PC-3 (cell line): ENCODE measurements at regions not wholly inside any gene's neighbourhood (a gene's known extent, or its start where the extent isn't known, plus 50 kb on each side); places are given as distances from the start of the nearest gene placed in this dataset.

ENCODE experiments used
- ATAC-seq: fragments of 200-7000 bp; cut with Tn5 transposase; 2 replicates; pipeline ENCODE4 v1.9.1; 2020; ENCODE audit warnings: mild to moderate bottlenecking, moderate library complexity
- BruUV-seq: library from RNA; stranded (reverse); fragments of 400-500 nt; replicated peaks from 2 replicates; lab custom pipeline; 2021; lab: Mats Ljungman, UMichigan
- CTCF ChIA-PET: fragments of 300-600 bp; sonication (Branson Sonifier 250); formaldehyde crosslinking; loops from one replicate; lab custom pipeline; 2022; ENCODE audit warnings: antibody characterized with exemption; lab: Charles Lee
- POLR2A ChIA-PET: fragments of 300-600 bp; sonication (Branson Sonifier 250); formaldehyde crosslinking; loops from one replicate; lab custom pipeline; 2022; ENCODE audit warnings: antibody characterized with exemption; ENCODE audit not compliant: unreplicated experiment; lab: Charles Lee
- DNase-seq: peaks from one replicate; pipeline ENCODE4 v3.0.0-alpha.2; 2015
- H2AFZ ChIP-seq: fragments of 300-600 bp; sonication (generic); 2 replicates; pipeline ENCODE4 v1.6.0; 2016; ENCODE audit warnings: antibody characterized with exemption, low read length
- H3F3A ChIP-seq: fragments of 300-600 bp; sonication (generic); one replicate; pipeline ENCODE4 v1.6.0; 2017; ENCODE audit warnings: antibody characterized with exemption, low read length, control low read depth, mild to moderate bottlenecking; ENCODE audit not compliant: unreplicated experiment
- H3K27ac ChIP-seq: fragments of 300-600 bp; sonication (generic); 2 replicates; pipeline ENCODE4 v1.5.1; 2016; ENCODE audit warnings: mild to moderate bottlenecking, low read length
- H3K27me3 ChIP-seq: fragments of 300-600 bp; sonication (generic); 2 replicates; pipeline ENCODE4 v1.6.1; 2016; ENCODE audit warnings: low read length, mixed read lengths
- H3K36me3 ChIP-seq: fragments of 300-600 bp; sonication (generic); 2 replicates; pipeline ENCODE4 v1.6.1; 2016; ENCODE audit warnings: low read depth, mixed run types, low read length, mixed read lengths
- H3K4me1 ChIP-seq: fragments of 300-600 bp; sonication (generic); 2 replicates; pipeline ENCODE4 v1.5.1; 2016; ENCODE audit warnings: low read length; ENCODE audit not compliant: insufficient read depth
- H3K4me2 ChIP-seq: fragments of 300-600 bp; sonication (generic); 2 replicates; pipeline ENCODE4 v1.6.0; 2016; ENCODE audit warnings: low read length
- H3K4me3 ChIP-seq: fragments of 300-600 bp; sonication (generic); 2 replicates; pipeline ENCODE4 v1.5.1; 2016; ENCODE audit warnings: mild to moderate bottlenecking, low read length, mixed read lengths
- H3K79me2 ChIP-seq: fragments of 300-600 bp; sonication (generic); 2 replicates; pipeline ENCODE4 v1.6.1; 2017; ENCODE audit warnings: low read length, mixed read lengths
- H3K9ac ChIP-seq: fragments of 300-600 bp; sonication (generic); 2 replicates; pipeline ENCODE4 v1.6.0; 2016; ENCODE audit warnings: mild to moderate bottlenecking, low read length
- H3K9me2 ChIP-seq: fragments of 300-600 bp; sonication (generic); replicated peaks from 2 replicates; pipeline ENCODE4 v1.6.1; 2016; ENCODE audit warnings: mixed run types, low read length, mixed read lengths
- H3K9me3 ChIP-seq: fragments of 300-600 bp; sonication (generic); 2 replicates; pipeline ENCODE4 v1.6.1; 2016; ENCODE audit warnings: low read length, mixed read lengths
- H4K20me1 ChIP-seq: fragments of 300-600 bp; sonication (generic); 2 replicates; pipeline ENCODE4 v1.6.1; 2016; ENCODE audit warnings: low read length, mixed read lengths
- EZH2 ChIP-seq: fragments of 300-600 bp; sonication (generic); IDR thresholded peaks from one replicate; pipeline ENCODE4 v1.6.1; 2017; ENCODE audit warnings: antibody characterized with exemption, mild to moderate bottlenecking, low read length; ENCODE audit not compliant: unreplicated experiment
- EZH2phosphoT487 ChIP-seq: fragments of 300-600 bp; sonication (generic); IDR thresholded peaks from 2 replicates; pipeline ENCODE4 v1.6.1; 2018; ENCODE audit warnings: mild to moderate bottlenecking, antibody characterized with exemption, low read length, borderline replicate concordance
- intact Hi-C: fragments of 100-400 bp; cut with micrococcal nuclease; formaldehyde crosslinking; loops from 2 replicates; pipeline ENCODE4 v1.9.0; 2023
- TF ChIP-seq, protein P1 (sequence below): fragments of 300-600 bp; sonication (generic); conservative IDR thresholded peaks from 2 replicates; pipeline ENCODE4 v1.5.1; 2017; ENCODE audit warnings: antibody characterized with exemption, low read depth, mild to moderate bottlenecking, low read length

DNA sequence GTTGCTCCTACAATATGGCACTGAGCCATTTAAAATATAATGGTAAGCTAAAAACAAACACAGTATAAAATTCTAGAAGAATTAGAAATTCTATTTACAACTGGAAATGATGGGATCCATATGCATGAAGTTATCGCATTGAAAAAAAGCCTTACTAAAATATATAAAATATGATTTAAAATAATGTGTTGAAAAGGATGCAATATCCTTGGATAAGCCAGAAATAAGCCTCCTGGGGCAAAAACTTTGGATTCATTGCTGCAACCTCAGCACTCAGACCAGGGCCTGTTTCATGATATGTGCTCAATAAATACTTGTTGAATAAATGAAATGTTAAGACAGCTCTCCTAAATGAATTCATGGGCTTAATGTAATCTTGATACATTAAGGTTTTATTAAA, 170.2 kb downstream of the SEM1 start:
- BruUV-seq = no TSS peak

DNA sequence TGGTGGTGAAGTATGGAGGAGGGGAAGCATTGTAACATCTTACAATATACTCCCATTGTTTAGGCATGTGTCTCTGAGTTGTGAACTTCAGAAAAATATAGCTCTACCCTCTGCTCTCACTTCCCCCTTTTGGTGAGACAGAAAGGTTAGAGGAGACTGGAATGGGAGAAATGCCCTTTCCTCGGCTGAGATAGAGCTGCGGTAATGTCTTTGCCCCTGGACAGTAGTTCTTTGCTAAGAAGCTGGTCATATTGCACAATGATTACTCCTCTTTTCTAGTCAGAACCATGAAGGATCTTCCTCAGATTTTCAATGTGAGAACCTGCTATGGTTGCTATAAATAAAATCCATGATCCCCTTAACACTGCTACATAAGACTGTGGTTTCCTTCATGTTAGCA, 171.0 kb downstream of the SEM1 start:
- H3K9ac ChIP-seq = no peak overlapping the region
- CTCF ChIA-PET = no interaction called here
- DNase-seq (no peak), ATAC-seq (no peak)
- H3K27me3 ChIP-seq = peaks cover 10% of the 10 kb centered on the region
- H3K4me1 ChIP-seq = no peaks in the 10 kb centered on the region
- no peak overlapping the region for H3K4me2 ChIP-seq
- POLR2A ChIA-PET = no interaction called here
- no peak overlapping the region for H3K4me3 ChIP-seq
- no peaks in the 10 kb centered on the region for H3K79me2 ChIP-seq
- no peaks in the 10 kb centered on the region for H4K20me1 ChIP-seq
- H3K27ac ChIP-seq = no peak overlapping the region
- no TSS peak for BruUV-seq
- H3K36me3 ChIP-seq = no peaks in the 10 kb centered on the region
- intact Hi-C loops = no loop called here
- H3K9me2 ChIP-seq = no peaks in the 10 kb centered on the region
- no peaks in the 10 kb centered on the region for H3F3A ChIP-seq
- TF ChIP-seq, protein P1, sequence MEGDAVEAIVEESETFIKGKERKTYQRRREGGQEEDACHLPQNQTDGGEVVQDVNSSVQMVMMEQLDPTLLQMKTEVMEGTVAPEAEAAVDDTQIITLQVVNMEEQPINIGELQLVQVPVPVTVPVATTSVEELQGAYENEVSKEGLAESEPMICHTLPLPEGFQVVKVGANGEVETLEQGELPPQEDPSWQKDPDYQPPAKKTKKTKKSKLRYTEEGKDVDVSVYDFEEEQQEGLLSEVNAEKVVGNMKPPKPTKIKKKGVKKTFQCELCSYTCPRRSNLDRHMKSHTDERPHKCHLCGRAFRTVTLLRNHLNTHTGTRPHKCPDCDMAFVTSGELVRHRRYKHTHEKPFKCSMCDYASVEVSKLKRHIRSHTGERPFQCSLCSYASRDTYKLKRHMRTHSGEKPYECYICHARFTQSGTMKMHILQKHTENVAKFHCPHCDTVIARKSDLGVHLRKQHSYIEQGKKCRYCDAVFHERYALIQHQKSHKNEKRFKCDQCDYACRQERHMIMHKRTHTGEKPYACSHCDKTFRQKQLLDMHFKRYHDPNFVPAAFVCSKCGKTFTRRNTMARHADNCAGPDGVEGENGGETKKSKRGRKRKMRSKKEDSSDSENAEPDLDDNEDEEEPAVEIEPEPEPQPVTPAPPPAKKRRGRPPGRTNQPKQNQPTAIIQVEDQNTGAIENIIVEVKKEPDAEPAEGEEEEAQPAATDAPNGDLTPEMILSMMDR = no peak
- TF ChIP-seq EZH2 = no peak
- no peaks in the 10 kb centered on the region for H3K9me3 ChIP-seq
- H2AFZ ChIP-seq = no peak overlapping the region

More for the DNA sequence above, 170.2 kb downstream of the SEM1 start:
- Histone ChIP-seq H3K4me3 (no peak overlapping the region), H3K9ac (no peak overlapping the region), H2AFZ (no peak overlapping the region), H3F3A (no peaks in the 10 kb centered on the region), H3K27ac (no peak overlapping the region), H3K4me1 (no peaks in the 10 kb centered on the region), H3K9me3 (no peaks in the 10 kb centered on the region), H3K4me2 (no peak overlapping the region), H4K20me1 (no peaks in the 10 kb centered on the region), H3K27me3 (peaks cover 2% of the 10 kb centered on the region), H3K36me3 (no peaks in the 10 kb centered on the region), H3K79me2 (no peaks in the 10 kb centered on the region), H3K9me2 (no peaks in the 10 kb centered on the region)
- DNase-seq = no peak
- ChIA-PET POLR2A (no interaction called here), CTCF (no interaction called here)
- no peak for ATAC-seq
- TF ChIP-seq EZH2phosphoT487 (no peak), EZH2 (no peak)
- TF ChIP-seq, protein P1 = no peak
- intact Hi-C loops = no loop called here

DNA sequence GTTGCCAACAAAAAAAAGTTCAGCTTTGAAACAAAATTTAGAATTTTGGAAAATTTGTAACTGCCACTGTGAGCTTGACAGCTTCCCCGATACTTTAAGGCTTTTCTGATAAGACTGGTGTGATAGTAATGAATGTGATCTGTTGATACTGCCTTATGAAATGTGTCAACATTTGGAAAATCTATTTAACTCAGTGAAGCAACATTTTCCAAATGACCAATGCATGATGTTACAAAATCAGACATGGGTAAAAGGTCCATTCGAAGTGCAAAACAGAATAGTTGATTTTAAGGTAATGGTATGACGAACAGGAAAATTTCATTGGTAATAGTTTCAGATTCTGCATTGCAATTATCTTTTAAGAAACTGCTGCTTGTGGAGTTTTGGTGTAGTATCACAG, 175.4 kb downstream of the SEM1 start:
- Histone ChIP-seq H3K9me3 (no peaks in the 10 kb centered on the region), H3K27ac (no peak overlapping the region), H3K79me2 (no peaks in the 10 kb centered on the region), H3K27me3 (peaks cover 26% of the 10 kb centered on the region), H3K4me1 (no peaks in the 10 kb centered on the region), H3K4me3 (no peak overlapping the region), H3K36me3 (no peaks in the 10 kb centered on the region), H3K9ac (no peak overlapping the region), H4K20me1 (no peaks in the 10 kb centered on the region), H3K4me2 (no peak overlapping the region), H2AFZ (no peak overlapping the region), H3F3A (no peaks in the 10 kb centered on the region), H3K9me2 (no peaks in the 10 kb centered on the region)
- POLR2A ChIA-PET = no interaction called here
- no peak for ATAC-seq
- no peak for DNase-seq
- CTCF ChIA-PET = no interaction called here
- intact Hi-C loops = no loop called here
- no TSS peak for BruUV-seq
- TF ChIP-seq, protein P1 = no peak
- TF ChIP-seq EZH2phosphoT487 (no peak), EZH2 (no peak)
